SK-N-SH treated with all-trans-retinoic acid at 6 μM for 48 hours (cell line): ENCODE measurements at regions not wholly inside any gene's neighbourhood (a gene's known extent, or its start where the extent isn't known, plus 50 kb on each side); places are given as distances from the start of the nearest gene placed in this dataset.

Experiments used
- BACH2 ChIP-seq: fragments of 250-450 bp; sonication (Bioruptor Pico); IDR thresholded peaks from 2 replicates; pipeline ENCODE4 v1.9.0; 2021; ENCODE audit warnings: mild to moderate bottlenecking, borderline replicate concordance
- ESRRG ChIP-seq: fragments of 250-450 bp; sonication (Bioruptor Pico); IDR thresholded peaks from 2 replicates; pipeline ENCODE4 v1.6.1; 2021; ENCODE audit warnings: mild to moderate bottlenecking
- ZC3H10 ChIP-seq: fragments of 250-450 bp; sonication (Bioruptor Pico); IDR thresholded peaks from 2 replicates; pipeline ENCODE4 v1.5.1; 2021; ENCODE audit warnings: mild to moderate bottlenecking, moderate library complexity
- ZFP30 ChIP-seq: fragments of 450-650 bp; formaldehyde crosslinking; IDR thresholded peaks from 2 replicates; pipeline ENCODE4 v1.5.0; 2022; ENCODE audit warnings: mild to moderate bottlenecking, moderate library complexity
- ZNF8 ChIP-seq: fragments of 450-650 bp; formaldehyde crosslinking; IDR thresholded peaks from 2 replicates; pipeline ENCODE4 v1.5.0; 2020; ENCODE audit warnings: mild to moderate bottlenecking, moderate library complexity

- TF ChIP-seq BACH2 (CRISPR knock-in tag) (no peak), ZNF8 (CRISPR knock-in tag) (no peak), ZFP30 (CRISPR knock-in tag) (no peak), ESRRG (CRISPR knock-in tag) (no peak), ZC3H10 (CRISPR knock-in tag) (no peak)
Measured at GRCh38 chr6:1176567-1176966, 135.3 kb upstream of the FOXQ1 start.
